DOHH2 (cell line): ENCODE measurements at regions not wholly inside any gene's neighbourhood (a gene's known extent, or its start where the extent isn't known, plus 50 kb on each side); places are given as distances from the start of the nearest gene placed in this dataset.

Source experiments
- CTCF ChIP-seq: fragments of 200-600 bp; sonication (generic); IDR thresholded peaks from one replicate; pipeline ENCODE4 v1.5.1; 2014; ENCODE audit warnings: antibody characterized with exemption, mild to moderate bottlenecking, low read depth, low read length; ENCODE audit not compliant: poor library complexity, severe bottlenecking
- EZH2phosphoT487 ChIP-seq: fragments of 200-600 bp; sonication (generic); IDR thresholded peaks from 2 replicates; pipeline ENCODE4 v1.6.1; 2017; ENCODE audit warnings: borderline replicate concordance, mild to moderate bottlenecking, antibody characterized with exemption, low read length, moderate library complexity, mixed read lengths

- no peak for TF ChIP-seq CTCF
- TF ChIP-seq EZH2phosphoT487, result no peak
Measured at GRCh38 chr3:173304182-173304800, 93.3 kb upstream of the NLGN1 start.
